ENCODE measurements at regions not wholly inside any gene's neighbourhood (a gene's known extent, or its start where the extent isn't known, plus 50 kb on each side); places are given as distances from the start of the nearest gene placed in this dataset.

DNA sequence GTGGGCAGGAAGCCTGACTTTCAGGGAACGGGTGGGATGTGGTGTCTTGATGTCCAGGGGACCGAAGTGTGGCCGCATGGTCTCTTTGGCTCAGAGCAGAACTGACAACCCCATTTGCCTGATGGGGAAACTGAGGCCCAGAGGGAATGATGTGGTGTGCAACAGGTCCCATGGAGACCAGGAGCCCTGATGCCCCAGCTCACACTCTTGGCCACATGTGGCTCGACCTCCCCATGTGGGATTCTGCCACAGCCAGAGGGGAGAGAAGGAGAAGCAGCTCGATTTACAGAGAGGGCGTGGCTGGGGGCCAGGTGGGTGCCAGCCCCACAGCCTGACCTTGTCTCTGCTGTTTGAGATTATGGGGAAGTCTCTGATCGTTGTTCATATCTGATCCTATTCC, 128.1 kb downstream of the TEX29 start:
- Histone ChIP-seq H3K27me3 (no peaks in the 10 kb centered on the region), H3K4me3 (no peak overlapping the region), H3K36me3 (no peaks in the 10 kb centered on the region), H3K27ac (no peak overlapping the region), H3K4me1 (ENCODE audit: insufficient read depth) (no peaks in the 10 kb centered on the region), H3K9me3 (no peaks in the 10 kb centered on the region)
- 57 to 81% (median 70%) methylated on average over 7 of the region's 7 CpGs for WGBS, 3 donors
- no peak for DNase-seq
- intact Hi-C loops (cut with DNase I): no loop called here
- TF ChIP-seq, protein P1, sequence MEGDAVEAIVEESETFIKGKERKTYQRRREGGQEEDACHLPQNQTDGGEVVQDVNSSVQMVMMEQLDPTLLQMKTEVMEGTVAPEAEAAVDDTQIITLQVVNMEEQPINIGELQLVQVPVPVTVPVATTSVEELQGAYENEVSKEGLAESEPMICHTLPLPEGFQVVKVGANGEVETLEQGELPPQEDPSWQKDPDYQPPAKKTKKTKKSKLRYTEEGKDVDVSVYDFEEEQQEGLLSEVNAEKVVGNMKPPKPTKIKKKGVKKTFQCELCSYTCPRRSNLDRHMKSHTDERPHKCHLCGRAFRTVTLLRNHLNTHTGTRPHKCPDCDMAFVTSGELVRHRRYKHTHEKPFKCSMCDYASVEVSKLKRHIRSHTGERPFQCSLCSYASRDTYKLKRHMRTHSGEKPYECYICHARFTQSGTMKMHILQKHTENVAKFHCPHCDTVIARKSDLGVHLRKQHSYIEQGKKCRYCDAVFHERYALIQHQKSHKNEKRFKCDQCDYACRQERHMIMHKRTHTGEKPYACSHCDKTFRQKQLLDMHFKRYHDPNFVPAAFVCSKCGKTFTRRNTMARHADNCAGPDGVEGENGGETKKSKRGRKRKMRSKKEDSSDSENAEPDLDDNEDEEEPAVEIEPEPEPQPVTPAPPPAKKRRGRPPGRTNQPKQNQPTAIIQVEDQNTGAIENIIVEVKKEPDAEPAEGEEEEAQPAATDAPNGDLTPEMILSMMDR (IDR thresholded peaks at IDR 0.05): no peak
- TF ChIP-seq EP300 (IDR thresholded peaks at IDR 0.05) (no peak), POLR2A (IDR thresholded peaks at IDR 0.05) (no peak)

DNA sequence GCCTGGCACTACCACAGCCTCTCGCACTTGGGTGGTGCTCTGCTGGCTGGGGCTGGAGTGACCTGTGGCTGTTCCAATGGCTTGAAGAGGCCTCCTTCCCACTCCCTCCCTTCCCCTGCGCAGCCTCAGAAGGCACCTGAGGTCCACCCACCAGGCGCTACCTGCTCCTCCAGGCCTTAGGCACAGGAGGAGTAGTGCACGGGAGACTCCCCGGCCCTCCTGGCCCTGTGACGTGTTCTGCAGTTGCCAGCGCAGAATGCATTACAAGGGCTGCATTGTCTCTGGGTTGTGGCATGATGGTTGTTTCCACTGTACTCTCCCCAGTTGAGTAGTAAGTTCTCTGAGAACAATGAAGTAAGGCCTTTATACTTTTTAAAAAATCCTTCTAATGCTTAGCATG, 128.6 kb downstream of the TEX29 start:
- no peak for DNase-seq
- intact Hi-C loops (cut with DNase I): no loop called here
- no peaks in the 10 kb centered on the region for H3K27me3 ChIP-seq
- no peaks in the 10 kb centered on the region for H3K4me1 ChIP-seq (ENCODE audit: insufficient read depth)
- 83 to 93% (median 89%) methylated on average over 7 of the region's 7 CpGs for WGBS, 3 donors
- no peak overlapping the region for H3K4me3 ChIP-seq
- TF ChIP-seq POLR2A (IDR thresholded peaks at IDR 0.05) (no peak), EP300 (IDR thresholded peaks at IDR 0.05) (no peak)
- TF ChIP-seq, protein P1 (IDR thresholded peaks at IDR 0.05): no peak
- H3K36me3 ChIP-seq: no peaks in the 10 kb centered on the region
- no peak overlapping the region for H3K27ac ChIP-seq
- no peaks in the 10 kb centered on the region for H3K9me3 ChIP-seq

DNA sequence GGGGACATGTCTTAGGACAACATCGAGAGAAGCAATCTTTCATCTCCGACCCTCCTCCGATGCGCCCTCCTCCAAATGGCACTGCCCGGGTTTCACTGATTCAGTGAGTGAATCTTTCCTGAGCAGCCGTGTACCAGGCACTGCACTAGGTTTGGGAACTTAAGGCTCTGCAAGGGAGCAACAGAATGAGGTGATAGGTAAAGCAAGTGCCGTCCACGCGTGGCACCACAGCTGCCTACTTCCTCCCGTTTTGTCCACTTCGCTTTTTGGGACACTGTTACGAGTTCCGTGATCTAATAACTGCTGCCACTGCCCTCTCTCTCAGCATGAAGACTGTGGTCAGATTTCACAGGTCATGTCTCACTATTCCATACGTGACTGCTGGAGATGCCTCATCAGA, 131.0 kb downstream of the TEX29 start:
- H3K9me3 ChIP-seq: no peaks in the 10 kb centered on the region
- no peaks in the 10 kb centered on the region for H3K36me3 ChIP-seq
- no peak overlapping the region for H3K27ac ChIP-seq
- 85 to 90% (median 85%) methylated on average over 14 of the region's 14 CpGs for WGBS, 3 donors
- TF ChIP-seq POLR2A (IDR thresholded peaks at IDR 0.05): no peak
- TF ChIP-seq EP300 (IDR thresholded peaks at IDR 0.05): no peak
- TF ChIP-seq, protein P1 (IDR thresholded peaks at IDR 0.05): no peak
- no peak for DNase-seq
- intact Hi-C loops (cut with DNase I): no loop called here
- H3K4me3 ChIP-seq: no peak overlapping the region
- no peaks in the 10 kb centered on the region for H3K4me1 ChIP-seq (ENCODE audit: insufficient read depth)
- H3K27me3 ChIP-seq: no peaks in the 10 kb centered on the region

DNA sequence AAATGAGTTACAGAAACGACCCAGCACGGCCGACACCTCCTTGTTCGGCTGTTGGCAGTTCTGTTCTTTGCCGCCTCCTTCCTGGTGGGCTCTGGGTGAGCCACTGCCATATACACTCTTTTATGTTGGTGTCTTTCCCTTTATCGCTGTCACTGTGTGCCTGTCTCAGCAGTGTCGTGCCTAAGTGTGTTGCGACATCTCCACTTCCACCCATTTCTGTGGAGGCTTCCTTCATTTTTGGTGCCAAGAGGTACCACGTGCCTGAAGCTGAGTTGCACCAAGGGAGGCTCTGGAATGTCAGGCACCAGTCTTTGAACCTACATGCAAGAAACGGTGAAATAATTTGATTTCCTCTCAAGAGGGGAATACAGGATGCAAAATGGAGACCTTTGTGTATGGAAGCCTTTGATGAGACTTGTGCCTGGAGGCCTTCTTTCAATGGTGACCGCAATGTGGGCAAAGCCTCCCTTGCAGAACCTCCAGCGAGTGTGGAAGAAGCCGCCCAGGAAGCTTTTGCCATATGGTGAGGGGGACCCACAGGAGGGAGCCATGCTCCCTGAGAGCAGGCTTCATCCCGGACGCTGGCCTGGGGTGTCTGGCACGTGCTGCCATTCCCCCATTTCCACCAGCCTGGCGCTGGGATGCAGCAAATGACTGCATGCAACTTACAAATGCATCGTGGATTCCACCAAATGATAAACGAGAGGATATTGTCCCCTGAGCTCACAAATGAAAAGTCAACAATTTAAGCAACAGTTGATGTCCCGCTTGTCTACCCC, 136.2 kb downstream of the TEX29 start:
- Histone ChIP-seq H3K9me3 (peaks cover 0 to 5% of the 10 kb centered on the region in 2 donors), H3K27ac (no peak overlapping the region), H3K4me1 (ENCODE audit: insufficient read depth) (no peaks in the 10 kb centered on the region), H3K27me3 (no peaks in the 10 kb centered on the region), H3K4me3 (no peak overlapping the region), H3K36me3 (no peaks in the 10 kb centered on the region)
- TF ChIP-seq, protein P1 (IDR thresholded peaks at IDR 0.05): no peak
- TF ChIP-seq EP300 (IDR thresholded peaks at IDR 0.05) (no peak), POLR2A (IDR thresholded peaks at IDR 0.05) (no peak)
- WGBS, 3 donors: 87 to 89% (median 88%) methylated on average over 20 of the region's 20 CpGs
- intact Hi-C loops (cut with DNase I): no loop called here
- no peak for DNase-seq

Data from ovary (tissue), 7 donors.